ENCODE measurements at regions not wholly inside any gene's neighbourhood (a gene's known extent, or its start where the extent isn't known, plus 50 kb on each side); places are given as distances from the start of the nearest gene placed in this dataset.

DNA sequence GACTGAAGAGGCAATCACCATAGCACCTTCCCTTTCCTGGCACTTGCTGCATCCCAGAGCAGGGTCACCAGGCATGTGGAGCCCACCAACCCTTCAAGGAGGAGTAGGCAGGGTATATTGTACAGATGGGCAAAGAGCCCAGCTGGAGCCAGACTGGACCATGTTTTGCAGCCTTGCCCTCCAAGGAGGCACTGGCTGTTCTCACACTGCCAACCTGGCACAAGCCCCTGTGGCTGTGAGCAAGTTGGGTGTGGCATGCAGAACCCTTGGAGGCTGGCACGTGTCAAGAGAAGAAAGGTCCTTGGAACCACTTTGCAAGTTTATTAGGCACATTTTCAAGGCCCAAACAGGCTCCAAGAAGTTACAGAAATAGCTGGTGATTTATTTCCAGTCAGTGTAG is 146.4 kb downstream of the FOXD2 start:
- TF ChIP-seq POLR2AphosphoS5 (IDR thresholded peaks at IDR 0.05; ENCODE audit: low read depth, low read length) (no peak), REST (IDR thresholded peaks at IDR 0.05; ENCODE audit: insufficient read depth in 1 of 2, low read depth in 2 of 2, low read length in 2 of 2) (no peak), SIN3A (IDR thresholded peaks at IDR 0.05; ENCODE audit: borderline replicate concordance, insufficient read depth, low read length) (no peak), TAF1 (IDR thresholded peaks at IDR 0.05; ENCODE audit: borderline replicate concordance, insufficient read depth, low read length) (no peak), FOXP2 (optimal IDR thresholded peaks at IDR 0.05; ENCODE audit: borderline replicate concordance, extremely low read depth, extremely low read length, insufficient read depth) (no peak)
